Stomach (tissue), 8 donors: ENCODE measurements at regions not wholly inside any gene's neighbourhood (a gene's known extent, or its start where the extent isn't known, plus 50 kb on each side); places are given as distances from the start of the nearest gene placed in this dataset.

Experiments
- DNase-seq, 2 donors: peaks; one replicate each; pipeline versions ENCODE4 v3.0.0 to v3.0.0-alpha.2; 2013 to 2019
- H3K27ac ChIP-seq, 5 donors: fragments of 200-600 bp in 4 of 5; sonication (generic) in 4 of 5; one replicate each; pipeline ENCODE4 v1.5.1; 2013 to 2019; ENCODE audit warnings: mild to moderate bottlenecking in 1 of 5, moderate library complexity in 1 of 5
- H3K27me3 ChIP-seq, 3 donors: fragments of 200-600 bp; sonication (generic); one replicate each; pipeline ENCODE4 v1.5.1; 2017 to 2019; ENCODE audit warnings: mixed run types in 1 of 3
- H3K36me3 ChIP-seq, 4 donors: fragments of 200-600 bp; sonication (generic); 1 replicate in 3 of 4; 2 replicates in 1 of 4; pipeline ENCODE4 v1.5.1; 2016 to 2019
- H3K4me1 ChIP-seq, 4 donors: fragments of 200-600 bp; sonication (generic); one replicate each; pipeline ENCODE4 v1.5.1; 2016 to 2019
- H3K4me3 ChIP-seq, 4 donors: fragments of 200-600 bp; sonication (generic) in 3 of 4; one replicate each; pipeline ENCODE4 v1.5.1; 2016 to 2019; ENCODE audit warnings: mild to moderate bottlenecking in 1 of 4
- H3K9me3 ChIP-seq, 4 donors: fragments of 200-600 bp; sonication (generic); one replicate each; pipeline ENCODE4 v1.5.1; 2016 to 2019
- EP300 ChIP-seq: sonication (generic); formaldehyde crosslinking; IDR thresholded peaks from one replicate; pipeline ENCODE4 v1.6.1; 2017; ENCODE audit warnings: antibody characterized with exemption
- POLR2A ChIP-seq, 4 donors: fragments of 450-650 bp; IDR thresholded peaks; one replicate each; pipeline ENCODE4 v1.6.1; 2016; ENCODE audit warnings: antibody characterized with exemption in 4 of 4, control low read depth in 2 of 4, mild to moderate bottlenecking in 1 of 4, moderate library complexity in 1 of 4
- POLR2AphosphoS5 ChIP-seq, 3 donors: sonication (generic); formaldehyde crosslinking; IDR thresholded peaks; one replicate each; pipeline ENCODE4 v1.6.1; 2016; ENCODE audit warnings: antibody characterized with exemption in 3 of 3
- WGBS, 5 donors: extraction: QIAGEN DNeasy Blood & Tissue Kit in 3 of 5; methylation state at CpG; one replicate each; pipeline versions ENCODE4 v1.1.5 to v1.1.7; 2013 to 2018; 5-methylcytosine and 5-hydroxymethylcytosine counted together
- intact Hi-C: fragments of 100-400 bp; cut with DNase I; formaldehyde crosslinking; loops from one replicate; pipeline ENCODE4 v1.15.1; 2023; ENCODE audit warnings: low total_unique reads
- TF ChIP-seq, protein P1 (sequence below), 7 experiments: fragments of 450-650 bp in 4 of 7; fragments of 200-600 bp in 3 of 7; sonication (generic) in 3 of 7; IDR thresholded peaks; one replicate each; pipeline ENCODE4 v1.5.1; 2016 to 2019; ENCODE audit warnings: antibody characterized with exemption in 7 of 7, control low read depth in 2 of 7, mild to moderate bottlenecking in 1 of 7
- donor health status: healthy with polysubstance abuse.
- donor health status: Bipolar disorder and iron deficiency.
- donor health status: healthy.

DNA sequence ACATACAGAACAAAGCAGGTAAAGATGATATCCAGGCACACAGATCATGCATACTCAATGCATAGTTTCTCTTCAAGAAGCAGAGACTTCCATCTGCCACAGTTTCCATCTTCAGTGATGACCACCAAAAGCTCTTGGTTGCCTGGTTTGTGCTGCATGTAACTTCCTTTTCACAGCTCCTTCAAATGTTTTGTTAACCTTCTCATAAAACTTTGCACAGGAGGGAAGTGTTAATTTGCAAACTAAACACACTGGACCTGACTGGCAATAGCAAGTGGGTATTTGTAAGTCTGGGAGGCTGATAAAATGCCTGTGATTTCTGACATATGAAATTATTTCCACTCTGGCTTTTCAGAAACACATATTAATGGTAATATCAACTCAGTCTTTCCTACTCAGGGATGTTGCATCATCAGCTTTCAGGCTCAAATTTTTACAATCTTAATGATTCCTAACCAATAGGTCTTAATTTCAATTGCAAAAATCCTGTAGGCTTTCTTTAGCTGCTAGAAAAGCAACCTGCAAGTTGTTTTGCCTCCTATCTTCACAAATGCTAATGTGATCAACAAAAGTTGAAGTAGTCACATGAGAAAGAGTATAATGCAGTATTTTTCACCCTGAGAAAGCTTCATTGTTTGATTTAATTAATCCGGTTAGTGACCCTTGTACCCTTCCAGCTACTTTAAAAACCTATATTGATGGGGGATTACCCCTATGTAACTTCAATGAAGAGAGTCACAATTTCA lies 575.6 kb downstream of the DIAPH3 start:
- WGBS, 5 donors, result 43 to 68% (median 61%) methylated on average over 1 of the region's 1 CpG
- H3K27ac ChIP-seq, result no peak overlapping the region

DNA sequence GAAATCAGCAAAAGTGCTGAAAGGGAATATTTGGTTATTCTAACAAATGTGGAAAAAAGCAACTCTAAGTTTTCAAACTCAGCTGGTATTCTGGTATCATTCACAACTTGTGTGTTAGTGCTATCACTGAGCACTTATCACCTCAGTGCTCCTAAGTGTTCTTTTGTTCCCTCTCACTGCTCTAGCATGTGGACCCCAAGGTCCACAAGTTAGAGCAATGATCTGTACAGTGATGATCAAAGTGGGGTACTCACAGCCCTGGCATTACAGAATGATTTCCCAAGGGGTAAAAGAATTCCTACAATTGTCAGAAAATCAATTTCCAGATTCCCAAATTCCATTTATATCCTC lies 575.0 kb downstream of the DIAPH3 start:
- Histone ChIP-seq H3K36me3 (no peaks in the 10 kb centered on the region), H3K27ac (no peak overlapping the region), H3K9me3 (no peaks in the 10 kb centered on the region), H3K27me3 (no peaks in the 10 kb centered on the region), H3K4me1 (no peaks in the 10 kb centered on the region), H3K4me3 (no peak overlapping the region)
- TF ChIP-seq POLR2AphosphoS5 (IDR thresholded peaks at IDR 0.05) (no peak), EP300 (no peak), POLR2A (IDR thresholded peaks at IDR 0.05) (no peak)
- TF ChIP-seq, protein P1, sequence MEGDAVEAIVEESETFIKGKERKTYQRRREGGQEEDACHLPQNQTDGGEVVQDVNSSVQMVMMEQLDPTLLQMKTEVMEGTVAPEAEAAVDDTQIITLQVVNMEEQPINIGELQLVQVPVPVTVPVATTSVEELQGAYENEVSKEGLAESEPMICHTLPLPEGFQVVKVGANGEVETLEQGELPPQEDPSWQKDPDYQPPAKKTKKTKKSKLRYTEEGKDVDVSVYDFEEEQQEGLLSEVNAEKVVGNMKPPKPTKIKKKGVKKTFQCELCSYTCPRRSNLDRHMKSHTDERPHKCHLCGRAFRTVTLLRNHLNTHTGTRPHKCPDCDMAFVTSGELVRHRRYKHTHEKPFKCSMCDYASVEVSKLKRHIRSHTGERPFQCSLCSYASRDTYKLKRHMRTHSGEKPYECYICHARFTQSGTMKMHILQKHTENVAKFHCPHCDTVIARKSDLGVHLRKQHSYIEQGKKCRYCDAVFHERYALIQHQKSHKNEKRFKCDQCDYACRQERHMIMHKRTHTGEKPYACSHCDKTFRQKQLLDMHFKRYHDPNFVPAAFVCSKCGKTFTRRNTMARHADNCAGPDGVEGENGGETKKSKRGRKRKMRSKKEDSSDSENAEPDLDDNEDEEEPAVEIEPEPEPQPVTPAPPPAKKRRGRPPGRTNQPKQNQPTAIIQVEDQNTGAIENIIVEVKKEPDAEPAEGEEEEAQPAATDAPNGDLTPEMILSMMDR (IDR thresholded peaks at IDR 0.05), result no peak
- no peak for DNase-seq
- intact Hi-C loops, result no loop called here

More for the DNA sequence above, 575.6 kb downstream of the DIAPH3 start:
- Histone ChIP-seq H3K9me3 (no peaks in the 10 kb centered on the region), H3K4me1 (no peaks in the 10 kb centered on the region), H3K36me3 (no peaks in the 10 kb centered on the region), H3K4me3 (no peak overlapping the region), H3K27me3 (no peaks in the 10 kb centered on the region)
- TF ChIP-seq POLR2AphosphoS5 (IDR thresholded peaks at IDR 0.05) (no peak), POLR2A (IDR thresholded peaks at IDR 0.05) (no peak), EP300 (no peak)
- TF ChIP-seq, protein P1 (IDR thresholded peaks at IDR 0.05), result no peak
- intact Hi-C loops, result no loop called here
- no peak for DNase-seq

DNA sequence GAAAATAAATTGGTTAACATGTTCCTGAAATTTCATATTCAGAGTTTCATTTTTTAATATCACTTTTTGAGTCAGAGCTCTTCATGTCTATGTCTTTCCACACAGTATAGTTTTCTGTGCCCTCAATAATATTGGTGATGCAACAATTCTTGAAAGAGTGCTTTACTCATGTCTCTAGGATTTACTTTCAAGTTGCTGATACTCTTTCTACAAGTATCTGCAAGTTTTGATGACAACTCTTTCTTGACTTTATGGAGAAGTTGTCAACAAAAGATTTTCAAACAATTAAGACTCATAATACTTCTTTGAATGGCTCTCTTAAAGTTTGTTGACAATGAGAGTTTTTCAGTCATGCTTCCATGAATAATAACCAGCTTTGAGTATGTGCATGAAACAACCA lies 561.7 kb downstream of the DIAPH3 start:
- H3K4me1 ChIP-seq, result no peaks in the 10 kb centered on the region
- H3K27ac ChIP-seq, result no peak overlapping the region
- intact Hi-C loops, result no loop called here
- no peak overlapping the region for H3K4me3 ChIP-seq
- TF ChIP-seq, protein P1 (IDR thresholded peaks at IDR 0.05), result no peak
- TF ChIP-seq POLR2AphosphoS5 (IDR thresholded peaks at IDR 0.05) (no peak), POLR2A (IDR thresholded peaks at IDR 0.05) (no peak), EP300 (no peak)
- peaks cover 0 to 20% (median 12%) of the 10 kb centered on the region in 4 donors for H3K9me3 ChIP-seq
- H3K27me3 ChIP-seq, result no peaks in the 10 kb centered on the region
- H3K36me3 ChIP-seq, result no peaks in the 10 kb centered on the region
- DNase-seq, result no peak

DNA sequence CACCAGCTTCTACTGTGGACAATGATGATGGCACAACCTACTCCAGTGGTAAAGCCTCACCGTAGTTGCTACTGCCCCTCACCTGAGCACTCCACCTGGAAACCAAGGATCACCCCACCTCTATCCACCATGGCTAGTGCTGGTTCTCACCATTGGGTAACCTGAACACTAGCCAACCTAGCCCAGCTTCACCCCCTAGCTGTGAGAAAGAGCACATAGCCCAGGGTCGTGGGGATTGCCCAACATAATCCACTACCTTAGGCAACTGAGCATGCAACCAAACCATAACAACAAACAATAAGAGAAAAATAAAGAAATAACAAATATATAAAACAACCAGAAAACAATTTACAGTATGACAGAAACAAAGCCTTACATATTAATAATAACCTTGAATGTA lies 560.1 kb downstream of the DIAPH3 start:
- H3K36me3 ChIP-seq, result no peaks in the 10 kb centered on the region
- H3K4me3 ChIP-seq, result no peak overlapping the region
- no peak overlapping the region for H3K27ac ChIP-seq
- H3K27me3 ChIP-seq, result no peaks in the 10 kb centered on the region
- 86 to 94% (median 92%) methylated on average over 2 of the region's 2 CpGs for WGBS, 5 donors
- DNase-seq, result no peak
- peaks cover 0 to 14% (median 9%) of the 10 kb centered on the region in 4 donors for H3K9me3 ChIP-seq
- intact Hi-C loops, result no loop called here
- TF ChIP-seq, protein P1 (IDR thresholded peaks at IDR 0.05), result no peak
- TF ChIP-seq POLR2AphosphoS5 (IDR thresholded peaks at IDR 0.05) (no peak), EP300 (no peak), POLR2A (IDR thresholded peaks at IDR 0.05) (no peak)
- H3K4me1 ChIP-seq, result peaks cover 0 to 8% (median 0%) of the 10 kb centered on the region in 4 donors
